GM23338 (cell line): ENCODE measurements at regions not wholly inside any gene's neighbourhood (a gene's known extent, or its start where the extent isn't known, plus 50 kb on each side); places are given as distances from the start of the nearest gene placed in this dataset.

ENCODE experiments used
- CREB1 ChIP-seq: fragments of 250-450 bp; sonication (Bioruptor Pico); IDR thresholded peaks from 2 replicates; pipeline ENCODE4 v1.5.0; 2020; ENCODE audit warnings: low read depth, mild to moderate bottlenecking, moderate library complexity
- EZH2 ChIP-seq: fragments of 200-600 bp; sonication (generic); IDR thresholded peaks from one replicate; pipeline ENCODE4 v1.8.0; 2017; ENCODE audit warnings: antibody characterized with exemption, mild to moderate bottlenecking, low read depth; ENCODE audit not compliant: unreplicated experiment
- EZH2phosphoT487 ChIP-seq: fragments of 200-600 bp; sonication (generic); IDR thresholded peaks from one replicate; pipeline ENCODE4 v1.8.1; 2018; ENCODE audit warnings: antibody characterized with exemption; ENCODE audit not compliant: unreplicated experiment
- JUNB ChIP-seq: IDR thresholded peaks from one replicate; pipeline ENCODE4 v1.6.1; 2016; ENCODE audit warnings: antibody characterized with exemption; ENCODE audit not compliant: unreplicated experiment
- POLR2AphosphoS5 ChIP-seq: IDR thresholded peaks from 2 replicates; pipeline ENCODE4 v1.6.1; 2016; ENCODE audit warnings: antibody characterized with exemption, low read depth
- STAT1 ChIP-seq: IDR thresholded peaks from one replicate; pipeline ENCODE4 v1.6.1; 2016; ENCODE audit warnings: antibody characterized with exemption; ENCODE audit not compliant: unreplicated experiment
- TF ChIP-seq, protein P1 (sequence below), 2 experiments: fragments of 200-600 bp in 1 of 2; sonication (generic) in 1 of 2; conservative IDR thresholded peaks; 2 replicates each; pipeline versions ENCODE4 v1.5.1 to v1.6.1; 2016 to 2017; ENCODE audit warnings: antibody characterized with exemption in 2 of 2, low read depth in 2 of 2, mild to moderate bottlenecking in 2 of 2, moderate library complexity in 1 of 2
- TF ChIP-seq, protein P2 (sequence below): IDR thresholded peaks from one replicate; pipeline ENCODE4 v1.6.1; 2018; ENCODE audit warnings: antibody characterized with exemption; ENCODE audit not compliant: unreplicated experiment
- TF ChIP-seq, protein P3 (sequence below): IDR thresholded peaks from 2 replicates; pipeline ENCODE4 v1.6.1; 2016; ENCODE audit warnings: antibody characterized with exemption

DNA sequence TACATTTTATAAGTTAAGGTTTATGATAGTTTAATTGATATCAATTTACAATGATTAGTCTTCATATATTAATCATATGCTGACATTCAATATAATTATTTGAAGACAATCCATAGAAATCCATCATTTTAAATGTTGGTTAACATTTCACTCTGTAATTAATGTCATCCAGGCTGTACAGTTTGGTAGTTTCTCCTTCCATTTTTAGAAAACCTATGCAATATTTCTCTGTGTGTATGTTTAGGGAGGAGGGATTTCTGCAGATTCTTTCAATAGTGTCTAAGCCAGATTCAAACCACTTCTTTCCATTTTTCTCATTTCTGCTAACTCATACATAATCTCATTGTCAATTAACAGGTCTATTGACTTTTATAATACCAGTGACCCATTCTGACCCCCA is 1159.0 kb upstream of the ATXN8OS start:
- TF ChIP-seq EZH2 (no peak), POLR2AphosphoS5 (no peak), EZH2phosphoT487 (no peak), CREB1 (CRISPR knock-in tag) (no peak), JUNB (no peak), STAT1 (no peak)
- TF ChIP-seq, protein P1, sequence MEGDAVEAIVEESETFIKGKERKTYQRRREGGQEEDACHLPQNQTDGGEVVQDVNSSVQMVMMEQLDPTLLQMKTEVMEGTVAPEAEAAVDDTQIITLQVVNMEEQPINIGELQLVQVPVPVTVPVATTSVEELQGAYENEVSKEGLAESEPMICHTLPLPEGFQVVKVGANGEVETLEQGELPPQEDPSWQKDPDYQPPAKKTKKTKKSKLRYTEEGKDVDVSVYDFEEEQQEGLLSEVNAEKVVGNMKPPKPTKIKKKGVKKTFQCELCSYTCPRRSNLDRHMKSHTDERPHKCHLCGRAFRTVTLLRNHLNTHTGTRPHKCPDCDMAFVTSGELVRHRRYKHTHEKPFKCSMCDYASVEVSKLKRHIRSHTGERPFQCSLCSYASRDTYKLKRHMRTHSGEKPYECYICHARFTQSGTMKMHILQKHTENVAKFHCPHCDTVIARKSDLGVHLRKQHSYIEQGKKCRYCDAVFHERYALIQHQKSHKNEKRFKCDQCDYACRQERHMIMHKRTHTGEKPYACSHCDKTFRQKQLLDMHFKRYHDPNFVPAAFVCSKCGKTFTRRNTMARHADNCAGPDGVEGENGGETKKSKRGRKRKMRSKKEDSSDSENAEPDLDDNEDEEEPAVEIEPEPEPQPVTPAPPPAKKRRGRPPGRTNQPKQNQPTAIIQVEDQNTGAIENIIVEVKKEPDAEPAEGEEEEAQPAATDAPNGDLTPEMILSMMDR (conservative IDR thresholded peaks at IDR 0.05; ENCODE audit: low read depth in 2 of 2) = no peak
- TF ChIP-seq, protein P2, sequence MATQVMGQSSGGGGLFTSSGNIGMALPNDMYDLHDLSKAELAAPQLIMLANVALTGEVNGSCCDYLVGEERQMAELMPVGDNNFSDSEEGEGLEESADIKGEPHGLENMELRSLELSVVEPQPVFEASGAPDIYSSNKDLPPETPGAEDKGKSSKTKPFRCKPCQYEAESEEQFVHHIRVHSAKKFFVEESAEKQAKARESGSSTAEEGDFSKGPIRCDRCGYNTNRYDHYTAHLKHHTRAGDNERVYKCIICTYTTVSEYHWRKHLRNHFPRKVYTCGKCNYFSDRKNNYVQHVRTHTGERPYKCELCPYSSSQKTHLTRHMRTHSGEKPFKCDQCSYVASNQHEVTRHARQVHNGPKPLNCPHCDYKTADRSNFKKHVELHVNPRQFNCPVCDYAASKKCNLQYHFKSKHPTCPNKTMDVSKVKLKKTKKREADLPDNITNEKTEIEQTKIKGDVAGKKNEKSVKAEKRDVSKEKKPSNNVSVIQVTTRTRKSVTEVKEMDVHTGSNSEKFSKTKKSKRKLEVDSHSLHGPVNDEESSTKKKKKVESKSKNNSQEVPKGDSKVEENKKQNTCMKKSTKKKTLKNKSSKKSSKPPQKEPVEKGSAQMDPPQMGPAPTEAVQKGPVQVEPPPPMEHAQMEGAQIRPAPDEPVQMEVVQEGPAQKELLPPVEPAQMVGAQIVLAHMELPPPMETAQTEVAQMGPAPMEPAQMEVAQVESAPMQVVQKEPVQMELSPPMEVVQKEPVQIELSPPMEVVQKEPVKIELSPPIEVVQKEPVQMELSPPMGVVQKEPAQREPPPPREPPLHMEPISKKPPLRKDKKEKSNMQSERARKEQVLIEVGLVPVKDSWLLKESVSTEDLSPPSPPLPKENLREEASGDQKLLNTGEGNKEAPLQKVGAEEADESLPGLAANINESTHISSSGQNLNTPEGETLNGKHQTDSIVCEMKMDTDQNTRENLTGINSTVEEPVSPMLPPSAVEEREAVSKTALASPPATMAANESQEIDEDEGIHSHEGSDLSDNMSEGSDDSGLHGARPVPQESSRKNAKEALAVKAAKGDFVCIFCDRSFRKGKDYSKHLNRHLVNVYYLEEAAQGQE = no peak
- TF ChIP-seq, protein P3, sequence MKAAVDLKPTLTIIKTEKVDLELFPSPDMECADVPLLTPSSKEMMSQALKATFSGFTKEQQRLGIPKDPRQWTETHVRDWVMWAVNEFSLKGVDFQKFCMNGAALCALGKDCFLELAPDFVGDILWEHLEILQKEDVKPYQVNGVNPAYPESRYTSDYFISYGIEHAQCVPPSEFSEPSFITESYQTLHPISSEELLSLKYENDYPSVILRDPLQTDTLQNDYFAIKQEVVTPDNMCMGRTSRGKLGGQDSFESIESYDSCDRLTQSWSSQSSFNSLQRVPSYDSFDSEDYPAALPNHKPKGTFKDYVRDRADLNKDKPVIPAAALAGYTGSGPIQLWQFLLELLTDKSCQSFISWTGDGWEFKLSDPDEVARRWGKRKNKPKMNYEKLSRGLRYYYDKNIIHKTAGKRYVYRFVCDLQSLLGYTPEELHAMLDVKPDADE = no peak
